PC-3 (cell line): ENCODE measurements at regions not wholly inside any gene's neighbourhood (a gene's known extent, or its start where the extent isn't known, plus 50 kb on each side); places are given as distances from the start of the nearest gene placed in this dataset.

Source experiments
- ATAC-seq: fragments of 200-7000 bp; cut with Tn5 transposase; 2 replicates; pipeline ENCODE4 v1.9.1; 2020; ENCODE audit warnings: mild to moderate bottlenecking, moderate library complexity
- BruUV-seq: library from RNA; stranded (reverse); fragments of 400-500 nt; replicated peaks from 2 replicates; lab custom pipeline; 2021; lab: Mats Ljungman, UMichigan
- CTCF ChIA-PET: fragments of 300-600 bp; sonication (Branson Sonifier 250); formaldehyde crosslinking; loops from one replicate; lab custom pipeline; 2022; ENCODE audit warnings: antibody characterized with exemption; lab: Charles Lee
- POLR2A ChIA-PET: fragments of 300-600 bp; sonication (Branson Sonifier 250); formaldehyde crosslinking; loops from one replicate; lab custom pipeline; 2022; ENCODE audit warnings: antibody characterized with exemption; ENCODE audit not compliant: unreplicated experiment; lab: Charles Lee
- DNase-seq: peaks from one replicate; pipeline ENCODE4 v3.0.0-alpha.2; 2015
- H2AFZ ChIP-seq: fragments of 300-600 bp; sonication (generic); 2 replicates; pipeline ENCODE4 v1.6.0; 2016; ENCODE audit warnings: antibody characterized with exemption, low read length
- H3F3A ChIP-seq: fragments of 300-600 bp; sonication (generic); one replicate; pipeline ENCODE4 v1.6.0; 2017; ENCODE audit warnings: antibody characterized with exemption, low read length, control low read depth, mild to moderate bottlenecking; ENCODE audit not compliant: unreplicated experiment
- H3K27ac ChIP-seq: fragments of 300-600 bp; sonication (generic); 2 replicates; pipeline ENCODE4 v1.5.1; 2016; ENCODE audit warnings: mild to moderate bottlenecking, low read length
- H3K27me3 ChIP-seq: fragments of 300-600 bp; sonication (generic); 2 replicates; pipeline ENCODE4 v1.6.1; 2016; ENCODE audit warnings: low read length, mixed read lengths
- H3K36me3 ChIP-seq: fragments of 300-600 bp; sonication (generic); 2 replicates; pipeline ENCODE4 v1.6.1; 2016; ENCODE audit warnings: low read depth, mixed run types, low read length, mixed read lengths
- H3K4me1 ChIP-seq: fragments of 300-600 bp; sonication (generic); 2 replicates; pipeline ENCODE4 v1.5.1; 2016; ENCODE audit warnings: low read length; ENCODE audit not compliant: insufficient read depth
- H3K4me2 ChIP-seq: fragments of 300-600 bp; sonication (generic); 2 replicates; pipeline ENCODE4 v1.6.0; 2016; ENCODE audit warnings: low read length
- H3K4me3 ChIP-seq: fragments of 300-600 bp; sonication (generic); 2 replicates; pipeline ENCODE4 v1.5.1; 2016; ENCODE audit warnings: mild to moderate bottlenecking, low read length, mixed read lengths
- H3K79me2 ChIP-seq: fragments of 300-600 bp; sonication (generic); 2 replicates; pipeline ENCODE4 v1.6.1; 2017; ENCODE audit warnings: low read length, mixed read lengths
- H3K9ac ChIP-seq: fragments of 300-600 bp; sonication (generic); 2 replicates; pipeline ENCODE4 v1.6.0; 2016; ENCODE audit warnings: mild to moderate bottlenecking, low read length
- H3K9me2 ChIP-seq: fragments of 300-600 bp; sonication (generic); replicated peaks from 2 replicates; pipeline ENCODE4 v1.6.1; 2016; ENCODE audit warnings: mixed run types, low read length, mixed read lengths
- H3K9me3 ChIP-seq: fragments of 300-600 bp; sonication (generic); 2 replicates; pipeline ENCODE4 v1.6.1; 2016; ENCODE audit warnings: low read length, mixed read lengths
- H4K20me1 ChIP-seq: fragments of 300-600 bp; sonication (generic); 2 replicates; pipeline ENCODE4 v1.6.1; 2016; ENCODE audit warnings: low read length, mixed read lengths
- EZH2 ChIP-seq: fragments of 300-600 bp; sonication (generic); IDR thresholded peaks from one replicate; pipeline ENCODE4 v1.6.1; 2017; ENCODE audit warnings: antibody characterized with exemption, mild to moderate bottlenecking, low read length; ENCODE audit not compliant: unreplicated experiment
- EZH2phosphoT487 ChIP-seq: fragments of 300-600 bp; sonication (generic); IDR thresholded peaks from 2 replicates; pipeline ENCODE4 v1.6.1; 2018; ENCODE audit warnings: mild to moderate bottlenecking, antibody characterized with exemption, low read length, borderline replicate concordance
- intact Hi-C: fragments of 100-400 bp; cut with micrococcal nuclease; formaldehyde crosslinking; loops from 2 replicates; pipeline ENCODE4 v1.9.0; 2023
- TF ChIP-seq, protein P1 (sequence below): fragments of 300-600 bp; sonication (generic); conservative IDR thresholded peaks from 2 replicates; pipeline ENCODE4 v1.5.1; 2017; ENCODE audit warnings: antibody characterized with exemption, low read depth, mild to moderate bottlenecking, low read length

DNA sequence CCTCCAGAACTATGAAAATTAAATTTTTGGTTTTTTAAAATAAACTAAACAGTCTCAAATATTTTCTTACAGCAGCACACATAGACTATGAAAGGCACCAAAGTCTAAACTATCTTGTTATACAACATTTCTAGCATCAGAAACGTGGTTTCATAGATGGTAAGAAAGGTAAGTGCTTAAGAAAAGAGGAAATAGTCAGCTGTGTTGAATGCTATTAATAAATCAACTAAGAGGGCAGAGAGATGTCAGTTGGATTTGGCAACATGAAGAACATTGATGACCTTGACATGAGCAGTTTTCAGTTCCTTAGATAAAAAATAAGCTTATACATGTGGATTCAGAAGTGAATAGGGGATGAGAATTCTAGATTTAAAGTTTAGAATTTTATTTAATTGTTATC, 113.6 kb downstream of the RFX6 start:
- H3K79me2 ChIP-seq: no peaks in the 10 kb centered on the region
- ChIA-PET POLR2A (no interaction called here), CTCF (no interaction called here)
- no peak overlapping the region for H3K4me2 ChIP-seq
- H3K27ac ChIP-seq: no peak overlapping the region
- no peaks in the 10 kb centered on the region for H3K9me3 ChIP-seq
- ATAC-seq: no peak
- TF ChIP-seq EZH2 (no peak), EZH2phosphoT487 (no peak)
- TF ChIP-seq, protein P1, sequence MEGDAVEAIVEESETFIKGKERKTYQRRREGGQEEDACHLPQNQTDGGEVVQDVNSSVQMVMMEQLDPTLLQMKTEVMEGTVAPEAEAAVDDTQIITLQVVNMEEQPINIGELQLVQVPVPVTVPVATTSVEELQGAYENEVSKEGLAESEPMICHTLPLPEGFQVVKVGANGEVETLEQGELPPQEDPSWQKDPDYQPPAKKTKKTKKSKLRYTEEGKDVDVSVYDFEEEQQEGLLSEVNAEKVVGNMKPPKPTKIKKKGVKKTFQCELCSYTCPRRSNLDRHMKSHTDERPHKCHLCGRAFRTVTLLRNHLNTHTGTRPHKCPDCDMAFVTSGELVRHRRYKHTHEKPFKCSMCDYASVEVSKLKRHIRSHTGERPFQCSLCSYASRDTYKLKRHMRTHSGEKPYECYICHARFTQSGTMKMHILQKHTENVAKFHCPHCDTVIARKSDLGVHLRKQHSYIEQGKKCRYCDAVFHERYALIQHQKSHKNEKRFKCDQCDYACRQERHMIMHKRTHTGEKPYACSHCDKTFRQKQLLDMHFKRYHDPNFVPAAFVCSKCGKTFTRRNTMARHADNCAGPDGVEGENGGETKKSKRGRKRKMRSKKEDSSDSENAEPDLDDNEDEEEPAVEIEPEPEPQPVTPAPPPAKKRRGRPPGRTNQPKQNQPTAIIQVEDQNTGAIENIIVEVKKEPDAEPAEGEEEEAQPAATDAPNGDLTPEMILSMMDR: no peak
- DNase-seq: no peak
- intact Hi-C loops: no loop called here
- H3K9me2 ChIP-seq: no peaks in the 10 kb centered on the region
- H3K9ac ChIP-seq: no peak overlapping the region
- H3K4me1 ChIP-seq: no peaks in the 10 kb centered on the region; the same call in 1 of the 2 replicates
- no TSS peak for BruUV-seq
- H3K36me3 ChIP-seq: no peaks in the 10 kb centered on the region
- H4K20me1 ChIP-seq: no peaks in the 10 kb centered on the region
- no peaks in the 10 kb centered on the region for H3K27me3 ChIP-seq
- no peak overlapping the region for H3K4me3 ChIP-seq
- H3F3A ChIP-seq: no peaks in the 10 kb centered on the region
- H2AFZ ChIP-seq: no peak overlapping the region

DNA sequence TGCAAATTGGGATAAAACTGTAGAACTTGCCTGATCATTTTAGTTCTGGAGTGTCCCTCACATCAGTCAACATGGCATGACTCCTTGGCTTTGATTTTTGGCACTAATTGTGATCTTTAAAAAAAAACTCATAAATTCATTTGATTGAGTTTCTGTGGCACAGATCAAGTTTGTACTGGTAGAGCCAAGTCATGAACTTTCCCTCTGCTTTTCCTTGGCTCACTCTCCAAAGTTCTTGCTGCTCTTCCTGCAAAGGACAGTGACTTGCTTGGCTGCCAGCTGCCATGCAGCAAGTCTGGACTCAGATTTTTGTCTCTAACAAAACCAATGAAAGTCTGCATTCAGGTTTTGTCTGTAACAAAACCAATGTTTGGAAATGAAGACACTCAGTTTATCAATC, 115.5 kb downstream of the RFX6 start:
- no peak overlapping the region for H3K27ac ChIP-seq
- no peak overlapping the region for H3K9ac ChIP-seq
- no peaks in the 10 kb centered on the region for H3K27me3 ChIP-seq
- no peaks in the 10 kb centered on the region for H3F3A ChIP-seq
- no peaks in the 10 kb centered on the region for H3K36me3 ChIP-seq
- ChIA-PET CTCF (no interaction called here), POLR2A (no interaction called here)
- DNase-seq: no peak
- no TSS peak for BruUV-seq
- H2AFZ ChIP-seq: no peak overlapping the region
- H3K4me2 ChIP-seq: no peak overlapping the region
- no peak for ATAC-seq
- H3K4me3 ChIP-seq: no peak overlapping the region
- TF ChIP-seq, protein P1: no peak
- TF ChIP-seq EZH2phosphoT487 (no peak), EZH2 (no peak)
- H3K79me2 ChIP-seq: no peaks in the 10 kb centered on the region
- no peaks in the 10 kb centered on the region for H4K20me1 ChIP-seq
- H3K9me2 ChIP-seq: no peaks in the 10 kb centered on the region
- H3K9me3 ChIP-seq: no peaks in the 10 kb centered on the region
- H3K4me1 ChIP-seq: no peaks in the 10 kb centered on the region; the same call in 1 of the 2 replicates
- intact Hi-C loops: no loop called here

DNA sequence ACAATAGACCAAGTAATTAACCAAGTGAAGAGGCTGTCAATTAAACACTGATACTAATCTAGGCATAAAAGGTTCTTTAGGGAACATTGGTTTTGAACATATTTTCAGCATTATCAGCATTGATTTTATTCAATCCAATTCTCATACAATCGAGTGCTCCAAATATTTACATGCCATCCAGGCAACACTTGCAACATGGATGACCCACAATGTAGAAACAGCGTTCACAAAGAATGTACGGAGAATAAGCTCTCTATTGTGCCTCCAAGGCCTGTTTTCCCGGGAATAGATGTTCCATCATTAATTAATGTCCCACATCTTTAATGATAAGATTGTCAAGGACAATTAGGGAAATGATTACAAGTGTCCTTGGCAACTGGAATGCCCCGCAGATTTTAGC, 117.4 kb downstream of the RFX6 start:
- DNase-seq: no peak
- Histone ChIP-seq H3K79me2 (no peaks in the 10 kb centered on the region), H3K4me2 (no peak overlapping the region), H3K9me3 (no peaks in the 10 kb centered on the region), H2AFZ (no peak overlapping the region), H3K9me2 (no peaks in the 10 kb centered on the region), H3K36me3 (no peaks in the 10 kb centered on the region), H3F3A (no peaks in the 10 kb centered on the region), H3K4me1 (no peaks in the 10 kb centered on the region; the same call in 1 of the 2 replicates), H3K9ac (no peak overlapping the region), H3K27ac (no peak overlapping the region), H3K27me3 (no peaks in the 10 kb centered on the region), H4K20me1 (no peaks in the 10 kb centered on the region), H3K4me3 (no peak overlapping the region)
- TF ChIP-seq EZH2 (no peak), EZH2phosphoT487 (no peak)
- TF ChIP-seq, protein P1: no peak
- intact Hi-C loops: no loop called here
- ChIA-PET CTCF (no interaction called here), POLR2A (no interaction called here)
- ATAC-seq: no peak
- no TSS peak for BruUV-seq
